Peyer's patch (tissue), 4 donors: ENCODE measurements at regions not wholly inside any gene's neighbourhood (a gene's known extent, or its start where the extent isn't known, plus 50 kb on each side); places are given as distances from the start of the nearest gene placed in this dataset.
"Not testable (repeated sequence)": the region's sequence is repeated elsewhere in the genome, so short reads cannot be mapped to it uniquely, and the experiment has no call there.

Experiments
- CTCF ChIP-seq, 6 experiments: fragments of 450-650 bp in 4 of 6; fragments of 200-600 bp in 2 of 6; sonication (generic) in 1 of 6; IDR thresholded peaks; one replicate each; pipeline ENCODE4 v1.5.1; 2017 to 2019; ENCODE audit warnings: antibody characterized with exemption in 6 of 6, mild to moderate bottlenecking in 3 of 6, moderate library complexity in 1 of 6
- POLR2A ChIP-seq, 2 donors: fragments of 450-650 bp; IDR thresholded peaks; one replicate each; pipeline ENCODE4 v1.5.1; 2017; ENCODE audit warnings: antibody characterized with exemption in 2 of 2, mild to moderate bottlenecking in 2 of 2, moderate library complexity in 2 of 2

- not testable (repeated sequence) for TF ChIP-seq POLR2A, CTCF (IDR thresholded peaks at IDR 0.05)
Observed at GRCh38 chr1:60845659-60846058, 236.7 kb upstream of the NFIA start.
